ENCODE measurements at regions not wholly inside any gene's neighbourhood (a gene's known extent, or its start where the extent isn't known, plus 50 kb on each side); places are given as distances from the start of the nearest gene placed in this dataset.
"Not testable (repeated sequence)": the region's sequence is repeated elsewhere in the genome, so short reads cannot be mapped to it uniquely, and the experiment has no call there.

DNA sequence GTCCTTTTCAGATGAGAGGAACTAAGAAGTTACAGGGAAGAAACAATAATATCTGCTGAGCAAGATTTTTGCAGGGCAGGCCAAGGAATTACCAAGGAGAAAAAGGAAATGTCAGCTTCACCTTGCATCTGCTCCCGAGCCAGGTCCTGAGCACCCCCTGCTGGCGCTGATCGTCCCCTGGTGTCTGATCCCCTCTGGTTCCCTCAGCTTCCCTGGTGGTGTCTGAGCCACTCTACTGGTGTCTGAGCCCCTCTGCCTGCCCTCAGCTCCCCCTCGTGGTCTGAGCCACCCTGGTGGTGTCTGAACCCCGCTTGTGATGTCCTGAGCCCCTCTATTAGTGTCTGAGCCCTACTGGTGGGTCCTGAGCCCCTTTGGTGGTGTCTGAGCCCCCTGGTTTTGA, 485.7 kb downstream of the GOLGA6L6 start:
- DNase-seq = not testable (repeated sequence)

DNA sequence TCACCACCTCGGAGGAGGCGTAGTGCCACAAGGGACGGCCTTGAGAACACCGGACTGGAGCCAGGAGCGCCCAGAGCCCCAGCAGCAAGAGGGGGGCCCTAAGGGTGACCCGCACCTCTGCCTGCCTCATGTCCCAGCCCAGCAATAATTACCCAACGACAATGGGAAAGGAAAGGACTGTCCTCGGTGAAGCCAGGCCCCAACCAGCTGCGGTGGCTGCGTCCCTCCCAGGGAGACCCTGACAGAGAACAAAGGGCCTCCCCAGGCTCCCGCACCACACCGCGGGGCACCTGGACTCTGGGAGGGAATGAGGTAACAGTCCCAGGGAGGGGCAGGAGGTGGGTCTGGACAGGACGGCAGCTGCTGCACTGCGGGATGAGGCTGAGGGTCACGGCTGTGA, 493.4 kb downstream of the GOLGA6L6 start:
- not testable (repeated sequence) for DNase-seq

DNA sequence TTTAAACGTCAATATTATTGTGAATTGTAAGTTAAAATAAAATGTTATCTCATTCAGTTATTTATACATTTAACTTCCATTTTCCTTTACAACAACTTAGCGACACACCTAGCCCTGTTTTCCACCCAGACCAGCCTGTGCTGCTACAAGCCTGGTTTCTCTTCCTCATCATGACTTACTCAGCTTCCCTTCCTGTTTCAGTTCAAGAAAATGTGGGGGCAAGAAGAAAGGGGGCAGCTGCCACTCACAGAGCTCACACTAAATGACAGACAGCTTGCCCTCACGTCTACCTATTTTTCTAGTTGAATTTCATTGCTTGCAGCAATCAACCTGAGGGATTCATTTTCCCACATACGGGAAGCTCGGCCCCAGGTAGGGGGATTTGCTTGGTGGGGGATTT, 496.4 kb downstream of the GOLGA6L6 start:
- not testable (repeated sequence) for DNase-seq

DNA sequence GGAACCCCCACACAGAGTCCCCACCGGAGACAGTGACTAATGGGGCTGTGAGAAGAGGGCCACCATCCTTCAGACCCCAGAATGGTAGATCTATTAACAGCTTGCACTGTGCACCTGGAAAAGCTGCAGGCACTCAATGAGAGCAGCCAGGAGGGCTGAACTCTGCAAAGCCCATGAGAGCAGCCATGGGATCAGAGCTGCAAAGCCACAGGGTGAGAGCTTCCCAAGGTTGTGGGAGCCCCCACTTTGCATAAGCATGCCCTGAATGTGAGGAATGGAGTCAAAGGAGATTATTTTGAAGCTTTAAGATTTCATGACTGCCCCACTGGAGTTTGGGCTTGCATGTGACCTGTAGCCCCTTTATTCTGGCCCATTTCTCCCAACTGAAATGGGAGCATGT, 500.9 kb downstream of the GOLGA6L6 start:
- not testable (repeated sequence) for DNase-seq

DNA sequence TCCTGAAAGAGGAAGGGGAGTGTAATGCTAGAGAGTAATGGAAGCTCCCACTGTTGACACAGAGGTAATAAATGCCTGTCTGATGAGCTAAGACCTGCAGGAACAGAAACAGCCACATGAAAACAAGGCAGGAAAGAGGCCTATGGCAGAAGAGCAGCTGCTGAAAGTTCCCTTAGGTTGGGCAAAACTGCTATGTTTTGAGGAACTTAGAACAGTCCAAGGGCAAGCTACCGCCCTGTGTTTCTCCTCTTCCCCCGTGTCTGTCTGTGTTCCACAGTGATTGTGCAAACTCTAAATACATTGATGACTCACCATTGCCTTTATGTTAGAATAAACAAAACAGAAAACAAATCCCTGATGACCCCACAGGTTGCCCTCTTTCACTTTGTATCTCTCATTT, 516.6 kb downstream of the GOLGA6L6 start:
- not testable (repeated sequence) for DNase-seq

DNA sequence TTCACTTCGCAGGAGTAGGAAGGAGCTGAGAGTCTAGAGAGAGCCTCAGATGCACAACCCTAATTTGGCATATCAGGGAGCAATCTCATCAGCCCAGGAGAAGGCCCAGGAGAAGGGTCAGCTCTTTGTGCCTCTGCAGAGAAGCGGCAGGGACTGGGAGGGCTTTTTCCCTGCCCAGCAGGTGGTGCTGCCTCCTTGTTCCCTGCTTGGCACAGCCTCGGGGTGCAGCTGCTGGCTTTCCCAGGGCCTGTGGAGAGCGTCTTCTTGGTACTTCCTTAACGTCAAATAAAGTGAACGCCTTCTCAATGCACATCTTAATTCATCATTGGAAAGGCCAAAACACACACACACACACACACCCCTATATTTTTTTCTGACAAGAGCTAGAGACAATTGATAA, 519.3 kb downstream of the GOLGA6L6 start:
- not testable (repeated sequence) for DNase-seq

DNA sequence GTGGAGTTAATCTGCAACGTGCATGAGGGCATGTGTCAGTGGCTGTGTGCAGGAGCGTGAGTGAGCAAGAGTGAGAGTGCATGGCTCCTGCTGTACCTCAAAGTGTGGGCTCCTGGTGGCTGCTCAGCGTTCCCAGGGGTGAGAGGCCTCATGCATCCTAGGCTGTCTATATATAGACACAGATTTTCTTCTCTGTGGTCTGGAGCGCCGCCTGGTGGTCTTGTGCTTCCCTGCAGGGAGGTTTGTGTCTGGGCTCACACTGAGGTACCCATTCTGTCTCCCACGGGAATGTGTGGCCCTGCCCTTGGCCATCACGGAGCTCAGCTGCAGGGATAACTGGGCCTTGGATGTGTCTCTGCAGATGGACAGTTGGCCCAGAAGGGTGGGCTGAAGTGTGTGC, 520.2 kb downstream of the GOLGA6L6 start:
- not testable (repeated sequence) for DNase-seq

DNA sequence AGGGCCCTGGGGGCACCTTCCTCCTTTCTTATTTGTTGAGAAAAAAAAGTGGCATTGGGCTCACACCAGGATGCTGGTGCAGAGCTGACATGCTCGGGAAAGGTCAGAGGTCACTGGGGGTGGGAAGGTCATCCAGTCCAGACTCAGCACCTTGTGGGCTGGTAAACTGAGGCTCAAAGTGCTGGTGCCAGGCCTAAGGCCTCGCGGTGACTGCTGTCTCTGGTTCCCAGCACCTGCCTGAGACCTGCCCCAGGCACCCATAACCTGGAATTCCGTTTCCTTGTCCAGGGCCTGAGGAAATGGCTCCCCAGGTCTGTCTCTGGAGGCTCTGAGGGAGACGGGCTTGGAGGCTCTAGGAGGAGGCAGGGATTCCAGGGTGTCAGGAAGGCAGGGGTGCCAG, 521.0 kb downstream of the GOLGA6L6 start:
- DNase-seq = not testable (repeated sequence)

DNA sequence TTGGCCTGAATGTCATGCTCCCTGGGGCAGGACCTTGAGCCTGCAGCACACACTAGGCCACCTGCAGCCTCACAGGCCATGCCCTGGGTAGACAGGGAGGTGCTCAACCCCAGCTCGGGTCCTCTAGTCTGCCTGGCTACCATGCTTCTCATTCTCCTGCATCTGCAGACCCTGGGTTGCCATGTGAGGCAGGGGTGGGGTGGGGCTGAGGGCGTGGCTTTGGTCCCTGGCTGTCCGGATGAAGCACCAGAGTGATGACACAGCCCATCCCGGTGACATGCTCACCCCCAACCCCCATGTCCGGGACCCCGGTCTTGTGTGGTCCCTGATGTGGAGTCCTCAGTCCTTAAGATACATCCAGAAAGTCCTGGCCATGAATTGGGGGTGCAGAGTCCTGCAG, 521.8 kb downstream of the GOLGA6L6 start:
- DNase-seq = not testable (repeated sequence)

DNA sequence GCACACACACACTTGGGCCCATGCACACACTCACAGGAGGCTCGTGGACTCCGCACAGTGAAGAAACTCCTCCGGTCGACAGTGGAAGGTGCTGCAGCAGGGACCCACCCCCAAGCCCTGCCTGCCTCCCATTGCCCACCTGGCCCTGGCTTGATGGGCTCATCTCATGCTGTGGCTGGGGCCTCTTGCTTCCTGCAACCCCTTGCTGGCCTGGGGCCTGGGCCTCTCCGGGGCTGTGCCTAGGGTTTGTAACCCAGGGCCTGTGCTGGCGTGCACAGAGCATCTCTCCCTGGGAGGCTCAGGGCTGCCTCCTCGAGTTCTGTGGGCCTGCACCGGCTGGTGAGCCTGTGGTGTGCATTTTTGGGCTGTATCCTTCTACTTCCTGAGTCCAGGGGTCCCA, 524.0 kb downstream of the GOLGA6L6 start:
- not testable (repeated sequence) for DNase-seq

DNA sequence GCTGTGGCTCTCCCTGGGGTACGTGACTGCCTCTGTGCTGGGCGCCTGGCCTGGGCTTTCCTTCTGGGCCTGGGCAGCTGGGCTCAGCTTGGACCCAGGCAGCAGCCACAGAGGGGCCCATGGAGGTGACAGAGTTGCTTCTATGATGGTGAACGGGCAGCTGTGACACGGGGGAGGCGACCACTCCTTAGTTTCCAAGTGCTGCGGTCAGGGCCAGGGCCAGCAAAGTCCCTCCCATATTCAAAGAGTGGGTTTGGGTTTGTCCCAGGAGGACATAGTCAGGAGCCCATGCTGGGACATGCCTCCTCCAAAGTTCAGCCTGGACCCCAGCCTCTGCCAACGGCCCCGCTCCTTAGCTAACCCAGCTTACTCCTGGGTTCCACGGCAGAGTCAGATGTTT, 524.7 kb downstream of the GOLGA6L6 start:
- DNase-seq = not testable (repeated sequence)

DNA sequence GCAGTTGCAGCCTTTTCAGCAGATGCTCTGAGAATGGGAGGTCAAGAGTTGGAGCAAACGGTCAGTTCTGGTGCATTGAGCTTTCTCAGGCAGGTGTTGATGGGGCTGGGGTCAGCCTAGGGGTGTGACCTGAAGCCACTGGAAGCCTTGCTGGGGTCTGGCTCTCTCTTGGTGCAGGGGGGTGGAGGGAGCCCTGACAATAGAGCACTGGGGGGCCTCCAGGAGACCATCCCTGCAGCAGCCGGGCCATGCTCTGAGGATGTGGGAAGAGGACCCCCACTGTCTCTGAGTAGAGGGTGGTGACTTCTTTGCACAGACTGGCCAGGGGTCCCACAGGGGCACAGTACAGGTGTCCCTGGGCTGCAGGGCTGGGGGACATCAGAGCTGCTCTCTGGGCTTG, 528.8 kb downstream of the GOLGA6L6 start:
- not testable (repeated sequence) for DNase-seq

DNA sequence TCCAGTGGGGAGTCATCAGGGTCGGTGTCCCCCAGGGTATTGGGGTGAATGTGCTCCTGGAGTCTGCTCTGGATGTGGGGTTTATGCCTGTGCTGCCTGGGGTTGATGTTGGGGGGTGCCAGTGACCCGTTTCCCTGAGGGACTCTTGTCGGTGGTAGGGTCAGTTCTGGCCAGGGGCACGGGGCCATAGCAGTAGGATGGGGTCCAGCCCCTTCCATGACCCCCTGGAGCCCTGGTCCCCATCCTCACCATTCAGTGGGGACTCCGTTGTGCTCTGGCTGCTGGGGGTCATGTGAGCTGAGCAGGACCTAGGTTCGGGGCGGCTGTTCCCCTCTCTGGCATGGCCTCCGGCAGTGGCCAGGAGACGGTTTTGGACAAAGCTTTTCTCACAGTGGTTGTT, 530.8 kb downstream of the GOLGA6L6 start:
- not testable (repeated sequence) for DNase-seq

DNA sequence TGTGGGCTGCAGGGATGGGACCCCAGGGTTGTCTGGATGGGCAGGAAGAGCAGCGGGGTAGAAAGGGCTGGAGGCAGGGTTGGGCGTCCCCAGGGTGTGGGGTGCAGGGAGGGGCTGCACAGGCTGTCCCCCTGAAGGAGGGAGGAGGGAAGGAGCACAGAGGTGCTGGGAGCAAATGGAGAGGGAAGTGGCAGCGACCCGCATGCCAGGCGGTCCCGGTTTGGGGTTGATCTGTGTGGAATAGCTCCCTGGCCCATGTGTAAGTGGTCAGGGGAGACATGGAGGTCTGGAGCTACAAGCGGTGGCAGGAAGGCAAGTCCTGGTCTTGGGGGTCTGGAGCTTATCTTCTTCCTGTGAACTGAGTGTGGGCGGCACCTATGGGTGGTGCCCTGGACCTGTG, 532.0 kb downstream of the GOLGA6L6 start:
- DNase-seq = not testable (repeated sequence)

DNA sequence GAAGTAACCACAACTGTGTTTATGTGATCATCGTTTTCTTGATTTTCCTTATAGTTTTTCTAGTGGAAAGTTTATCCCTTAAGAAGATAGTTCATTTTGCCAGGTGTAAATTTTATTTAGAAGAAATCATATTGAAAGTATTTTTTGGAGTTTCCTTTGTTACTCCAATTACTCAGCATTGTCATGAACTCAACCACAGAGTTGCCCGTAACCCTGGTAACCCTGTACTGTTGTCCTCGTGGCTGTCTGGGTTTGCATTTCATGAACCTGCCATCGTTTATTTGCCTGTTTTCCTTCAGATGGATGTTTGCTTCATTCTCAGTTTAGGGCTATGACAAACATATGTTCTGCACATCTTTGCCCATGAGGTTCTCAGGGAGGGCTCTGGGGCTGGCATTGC, 534.3 kb downstream of the GOLGA6L6 start:
- not testable (repeated sequence) for DNase-seq

DNA sequence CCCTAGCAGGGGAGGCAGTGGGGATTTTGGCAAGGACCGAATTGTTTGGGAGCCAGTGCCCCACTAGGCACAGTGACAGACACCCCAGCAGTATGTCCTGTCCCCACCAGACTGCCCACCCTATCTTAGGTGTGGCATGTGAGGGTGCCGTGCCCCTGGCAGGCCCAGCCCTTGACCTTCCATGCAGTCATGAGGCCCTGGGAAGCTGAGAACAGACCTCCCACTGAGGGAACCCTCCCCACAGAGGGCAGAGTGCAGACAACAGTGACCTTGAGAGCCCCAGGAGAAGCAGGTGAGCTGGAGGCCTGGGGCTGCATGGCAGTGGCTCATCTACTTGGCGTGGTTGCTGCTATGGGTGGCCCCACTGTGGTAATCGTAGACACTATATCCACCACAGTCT, 538.1 kb downstream of the GOLGA6L6 start:
- not testable (repeated sequence) for DNase-seq

DNA sequence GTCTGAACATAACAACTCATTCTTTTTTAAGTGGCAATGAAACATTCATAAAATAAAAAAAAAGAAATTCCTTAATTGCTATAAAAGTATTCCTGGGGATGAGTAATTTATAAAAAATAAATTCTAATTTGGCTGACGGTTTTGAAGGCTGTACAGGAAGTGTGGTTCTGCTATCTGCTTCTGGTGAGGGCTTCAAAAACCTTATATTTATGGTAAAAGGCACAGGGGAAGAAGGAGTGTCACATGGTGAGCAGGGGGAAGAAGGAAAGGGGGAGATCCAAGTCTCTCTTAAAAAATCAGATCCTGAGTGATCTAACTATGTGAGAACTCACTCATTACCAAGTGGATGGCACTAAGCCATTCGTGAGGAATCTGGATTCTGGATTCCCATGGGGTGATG, 539.0 kb downstream of the GOLGA6L6 start:
- DNase-seq = not testable (repeated sequence)

DNA sequence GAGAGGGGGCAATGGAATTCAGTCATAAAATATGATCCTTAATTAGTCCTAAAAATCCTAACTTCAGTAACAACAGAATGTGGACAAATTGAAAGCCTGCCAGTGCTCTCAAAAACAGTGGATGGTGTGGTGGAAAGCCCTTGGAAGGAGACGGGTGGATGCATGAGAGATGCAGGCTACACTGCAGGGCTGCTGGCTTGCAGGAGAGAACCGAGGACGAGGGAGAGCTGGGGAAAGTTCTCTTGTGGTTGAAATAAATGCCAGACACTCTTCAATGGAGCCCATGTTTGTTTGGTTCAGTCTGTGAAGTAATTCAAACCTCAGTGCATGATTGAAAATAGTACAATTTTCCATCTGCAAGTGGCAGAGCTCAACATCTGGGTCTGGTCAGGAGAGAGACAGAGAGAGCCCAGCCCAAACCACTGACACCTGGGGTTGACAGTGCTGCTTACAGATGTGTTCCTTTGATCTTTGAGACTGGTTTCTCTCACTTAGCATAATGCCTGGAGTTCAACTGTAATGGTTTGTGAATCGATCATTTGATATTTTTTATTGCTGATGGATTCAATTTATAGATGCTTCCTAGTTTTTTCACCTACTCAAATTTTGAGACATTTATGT, 544.9 kb downstream of the GOLGA6L6 start:
- DNase-seq = not testable (repeated sequence)

DNA sequence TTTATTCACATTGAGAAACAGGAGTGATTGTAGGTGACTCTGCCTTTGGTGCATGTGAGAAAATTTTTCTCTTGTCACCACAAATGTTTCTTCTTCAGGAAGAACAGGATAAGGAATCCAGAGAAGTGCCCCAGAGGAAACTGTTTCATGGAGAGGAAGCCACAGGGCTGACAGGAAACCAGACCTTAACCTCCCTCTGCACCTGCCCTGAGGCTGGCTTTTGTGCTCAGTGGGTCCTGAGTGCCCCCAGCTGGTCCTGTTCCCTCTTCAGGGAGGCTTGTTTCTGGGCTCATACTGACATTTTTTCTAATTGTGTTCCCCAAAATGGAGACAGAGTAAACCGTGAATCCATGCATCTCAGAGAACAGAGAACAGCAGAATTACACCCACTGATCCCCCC, 546.3 kb downstream of the GOLGA6L6 start:
- not testable (repeated sequence) for DNase-seq

DNA sequence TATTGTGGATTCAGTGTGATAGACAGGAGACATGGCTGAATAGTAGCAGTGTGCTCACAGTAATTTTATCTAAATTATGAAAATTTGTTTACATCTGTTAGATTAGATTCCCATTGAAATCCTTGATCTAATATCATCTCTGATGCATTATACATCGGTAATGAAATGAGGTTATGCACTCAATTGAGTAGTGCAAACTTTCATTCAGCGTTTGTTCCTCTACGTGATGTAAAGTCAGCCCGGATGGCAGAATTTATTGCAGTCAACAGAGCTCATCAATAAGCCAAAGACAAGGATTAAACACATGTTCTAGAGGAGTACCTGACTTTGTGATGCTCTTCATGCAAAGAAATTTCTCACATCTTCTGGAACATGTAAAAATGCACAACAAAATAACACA, 549.2 kb downstream of the GOLGA6L6 start:
- DNase-seq = no peak

DNA sequence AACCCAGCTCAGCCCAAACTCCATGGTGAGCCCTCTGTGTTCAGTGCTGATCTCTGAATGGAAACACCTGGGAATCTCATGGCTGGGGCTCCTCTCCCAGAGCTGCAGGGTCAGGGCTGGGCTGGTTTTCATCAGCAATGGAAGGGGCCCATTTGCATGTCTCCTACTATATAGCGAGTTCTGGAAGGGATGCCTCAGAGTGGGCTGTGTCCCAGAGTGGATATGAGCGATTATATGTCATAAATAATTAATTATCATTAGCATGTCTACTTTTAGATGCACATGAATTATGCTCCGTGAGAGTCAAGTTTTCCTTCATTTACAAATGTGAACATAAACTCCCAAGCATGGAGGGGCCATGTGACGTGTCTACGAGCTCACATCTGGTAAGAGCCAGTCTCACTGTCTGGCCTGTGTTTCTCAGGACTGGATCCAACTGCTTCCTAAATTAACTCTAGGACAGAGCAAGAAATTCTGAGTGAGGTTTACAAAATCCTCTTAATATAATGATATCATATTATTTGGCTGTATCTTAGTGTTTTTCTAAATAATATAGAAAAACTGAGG, 553.4 kb downstream of the GOLGA6L6 start:
- DNase-seq = no peak

DNA sequence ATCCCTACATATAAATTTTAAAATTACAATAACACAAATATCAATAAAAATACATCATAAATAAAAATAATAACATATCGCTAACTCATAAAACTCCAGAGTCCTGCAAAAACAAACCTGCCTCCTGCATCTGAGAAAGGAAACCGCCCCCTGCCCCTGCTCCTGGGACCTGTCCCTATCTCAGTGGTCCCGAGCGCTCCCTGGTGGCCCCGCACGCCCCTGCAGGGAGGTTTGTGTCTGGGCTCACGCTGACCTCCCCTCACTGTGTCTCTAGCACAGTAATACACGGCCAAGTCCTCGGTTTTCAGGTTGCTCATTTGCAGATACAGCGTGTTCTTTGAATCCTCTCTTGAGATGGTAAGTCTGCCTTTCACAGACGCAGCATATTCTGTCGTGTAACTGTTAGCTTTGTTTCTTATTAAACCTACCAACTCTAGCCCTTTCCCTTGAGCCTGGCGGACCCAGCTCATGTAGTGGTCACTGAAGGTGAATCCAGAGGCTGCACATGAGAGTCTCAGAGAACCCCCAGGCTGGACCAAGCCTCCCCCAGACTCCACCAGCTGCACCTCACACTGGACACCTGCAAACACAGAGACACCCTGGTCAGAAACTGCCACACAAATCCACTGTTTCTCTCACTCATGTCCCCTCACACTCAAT, 554.1 kb downstream of the GOLGA6L6 start:
- no peak for DNase-seq

DNA sequence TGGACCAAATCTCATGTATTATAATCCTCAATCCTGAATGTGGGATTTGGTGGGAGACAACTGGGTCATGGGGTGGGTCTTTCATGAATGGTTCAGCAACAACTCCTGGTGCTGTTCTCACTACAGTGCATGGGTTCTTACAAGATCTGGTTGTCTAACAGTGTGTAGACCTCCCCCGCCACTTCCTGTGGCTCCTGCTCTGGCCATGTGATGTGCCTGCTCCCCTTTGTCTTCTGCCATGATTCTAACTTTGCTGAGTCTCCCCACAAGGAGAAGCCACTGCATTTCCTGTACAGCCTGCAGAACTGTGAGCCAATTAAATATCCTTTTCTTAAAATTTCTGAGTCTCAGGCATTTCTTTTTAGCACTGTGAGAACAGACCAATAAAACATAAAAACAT, 557.5 kb downstream of the GOLGA6L6 start:
- no peak for DNase-seq

DNA sequence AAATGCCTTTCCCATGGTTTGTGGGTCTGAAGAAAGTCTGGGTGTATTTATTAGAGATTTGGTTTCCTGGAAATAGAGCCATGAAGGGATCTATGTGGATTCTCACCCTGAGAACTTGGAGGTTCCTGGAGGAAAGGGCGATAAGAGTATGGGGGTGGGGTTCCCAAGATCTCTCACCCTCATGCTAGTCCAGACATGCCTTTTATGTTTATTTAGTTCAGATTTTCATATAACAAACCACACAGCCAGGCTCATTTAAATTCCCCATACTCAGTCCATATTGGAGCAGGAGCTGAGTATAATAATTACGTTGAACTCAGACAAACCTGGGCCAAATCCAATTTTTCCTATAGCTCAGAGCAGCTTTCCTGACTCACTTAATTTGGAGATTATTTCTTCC, 566.6 kb downstream of the GOLGA6L6 start:
- no peak for DNase-seq

Data from activated CD8-positive, alpha-beta memory T cell treated with anti-CD3 and anti-CD28 coated beads for 24 hours (primary cell).